ENCODE measurements at regions not wholly inside any gene's neighbourhood (a gene's known extent, or its start where the extent isn't known, plus 50 kb on each side); places are given as distances from the start of the nearest gene placed in this dataset.

- H3K79me2 ChIP-seq (ENCODE audit: insufficient read depth, low read length): no peaks in the 10 kb centered on the region
- no peak for DNase-seq (ENCODE audit: low spot score)
- POLR2A ChIA-PET: no interaction called here
These were observed 145.3 kb upstream of the GRIN2B start for GRCh38 chr12:14126692-14127091.

GRCh38 chr12:14129611-14130195, 148.3 kb upstream of the GRIN2B start:
- Histone ChIP-seq H3K4me1 (ENCODE audit: insufficient read depth, low read length) (no peaks in the 10 kb centered on the region), H3K4me3 (replicated peaks in 1 of 3; ENCODE audit: insufficient read depth in 1 of 3, low read depth in 2 of 3, low read length in 3 of 3) (no peak overlapping the region), H4K20me1 (ENCODE audit: insufficient read depth, low read length) (no peaks in the 10 kb centered on the region), H3K36me3 (replicated peaks in 1 of 2; ENCODE audit: control insufficient read depth in 1 of 2, insufficient read depth in 2 of 2, low read length in 2 of 2) (no peaks in the 10 kb centered on the region), H3K27ac (ENCODE audit: extremely low read length, insufficient read depth, low read length) (no peak overlapping the region), H2AFZ (ENCODE audit: low read length) (no peak overlapping the region), H3K4me2 (ENCODE audit: low read depth, low read length) (no peak overlapping the region), H3K79me2 (ENCODE audit: insufficient read depth, low read length) (no peaks in the 10 kb centered on the region), H3K9ac (ENCODE audit: insufficient read depth, low read depth, low read length) (no peak overlapping the region), H3K9me3 (ENCODE audit: low read length) (peaks cover 19% of the 10 kb centered on the region), H3K27me3 (ENCODE audit: control insufficient read depth in 1 of 2, insufficient read depth in 2 of 2, low read length in 2 of 2) (no peaks in the 10 kb centered on the region)
- intact Hi-C loops (cut with micrococcal nuclease; ENCODE audit: unreplicated experiment) (no loop called here), in situ Hi-C loops (cut with HindIII; ENCODE audit: extremely low pct_ligation_motif_present, low pct_unique_long_range_greater_than_20kb) (no loop called here)
- FAIRE-seq (no peak), ATAC-seq (no peak), DNase-seq (ENCODE audit: low spot score) (no peak)
- CTCF ChIA-PET (ENCODE audit: low intra/inter-chr PET ratio, low total read pairs): no interaction called here
- POLR2A ChIA-PET: no interaction called here
- WGBS (ENCODE audit: low lambda C conversion rate): 37% methylated on average over 12 of the region's 12 CpGs
- no TSS peak for BruUV-seq (replicated peaks)
- no peak for TF ChIP-seq ZNF333 (CRISPR knock-in tag; IDR thresholded peaks at IDR 0.05; ENCODE audit: borderline replicate concordance)
- TF ChIP-seq UBTF (CRISPR knock-in tag; IDR thresholded peaks at IDR 0.05): no peak
- no peak for TF ChIP-seq KDM5B (CRISPR knock-in tag; IDR thresholded peaks at IDR 0.05; ENCODE audit: borderline replicate concordance)
- TF ChIP-seq RCOR2 (CRISPR knock-in tag; IDR thresholded peaks at IDR 0.05): no peak
- no peak for TF ChIP-seq MTF2 (CRISPR knock-in tag; IDR thresholded peaks at IDR 0.05; ENCODE audit: borderline replicate concordance)
- no peak for TF ChIP-seq ZBED4 (CRISPR knock-in tag; IDR thresholded peaks at IDR 0.05; ENCODE audit: borderline replicate concordance)

More at GRCh38 chr12:14126692-14127091, 145.3 kb upstream of the GRIN2B start:
- no TSS peak for BruUV-seq (replicated peaks)
- Histone ChIP-seq H3K9me3 (ENCODE audit: low read length) (peaks cover 31% of the 10 kb centered on the region), H3K4me2 (ENCODE audit: low read depth, low read length) (no peak overlapping the region), H3K36me3 (replicated peaks in 1 of 2; ENCODE audit: control insufficient read depth in 1 of 2, insufficient read depth in 2 of 2, low read length in 2 of 2) (no peaks in the 10 kb centered on the region), H3K27ac (ENCODE audit: extremely low read length, insufficient read depth, low read length) (no peak overlapping the region), H3K4me3 (replicated peaks in 1 of 3; ENCODE audit: insufficient read depth in 1 of 3, low read depth in 2 of 3, low read length in 3 of 3) (no peak overlapping the region), H3K27me3 (ENCODE audit: control insufficient read depth in 1 of 2, insufficient read depth in 2 of 2, low read length in 2 of 2) (no peaks in the 10 kb centered on the region), H3K4me1 (ENCODE audit: insufficient read depth, low read length) (no peaks in the 10 kb centered on the region), H4K20me1 (ENCODE audit: insufficient read depth, low read length) (no peaks in the 10 kb centered on the region), H3K9ac (ENCODE audit: insufficient read depth, low read depth, low read length) (no peak overlapping the region), H2AFZ (ENCODE audit: low read length) (no peak overlapping the region)
- peak; percentile 37; the same call in 1 of the 2 replicates for TF ChIP-seq HNF4A (CRISPR knock-in tag; IDR thresholded peaks at IDR 0.05)
- TF ChIP-seq TOPORS (CRISPR knock-in tag; IDR thresholded peaks at IDR 0.05): no peak
- TF ChIP-seq ZBTB1 (CRISPR knock-in tag; IDR thresholded peaks at IDR 0.05; ENCODE audit: borderline replicate concordance): no peak
- no peak for TF ChIP-seq TFDP2 (CRISPR knock-in tag; IDR thresholded peaks at IDR 0.05)
- peak; percentile 55; the same call in 1 of the 2 replicates for TF ChIP-seq ZNF644 (CRISPR knock-in tag; IDR thresholded peaks at IDR 0.05; ENCODE audit: low read depth)
- no peak for TF ChIP-seq MED8 (CRISPR knock-in tag; IDR thresholded peaks at IDR 0.05; ENCODE audit: insufficient replicate concordance)
- intact Hi-C loops (cut with micrococcal nuclease; ENCODE audit: unreplicated experiment): no loop called here
- in situ Hi-C loops (cut with HindIII; ENCODE audit: extremely low pct_ligation_motif_present, low pct_unique_long_range_greater_than_20kb): no loop called here
- peak; percentile 33; the same call in 2 of the 3 replicates for ATAC-seq
- WGBS (ENCODE audit: low lambda C conversion rate): no CpG with 5 or more reads among the region's 2 CpGs
- FAIRE-seq: no peak
- CTCF ChIA-PET (ENCODE audit: low intra/inter-chr PET ratio, low total read pairs): no interaction called here

Measured in HepG2 (cell line).